Brain microvascular endothelial cell (primary cell): ENCODE measurements at regions not wholly inside any gene's neighbourhood (a gene's known extent, or its start where the extent isn't known, plus 50 kb on each side); places are given as distances from the start of the nearest gene placed in this dataset.

Experiments used
- DNase-seq: peaks from one replicate; pipeline ENCODE4 v3.0.0-alpha.2; 2020
- H3K27ac ChIP-seq: fragments of 250-450 bp; sonication (Bioruptor Pico); 2 replicates; pipeline ENCODE4 v1.5.1; 2020; ENCODE audit warnings: mild to moderate bottlenecking, moderate library complexity
- H3K27me3 ChIP-seq: fragments of 250-450 bp; sonication (Bioruptor Pico); replicated peaks from 2 replicates; pipeline ENCODE4 v1.5.1; 2020; ENCODE audit warnings: mild to moderate bottlenecking
- H3K36me3 ChIP-seq: fragments of 250-450 bp; sonication (Bioruptor Pico); replicated peaks from 2 replicates; pipeline ENCODE4 v1.5.1; 2020; ENCODE audit warnings: mild to moderate bottlenecking
- H3K4me3 ChIP-seq: 2 replicates; pipeline ENCODE4 v1.5.1; 2011; ENCODE audit warnings: low read depth, mild to moderate bottlenecking, control low read depth, low read length, moderate library complexity
- in situ Hi-C: cut with HindIII; loops from 2 replicates; pipeline ENCODE4 v1.10.0; 2017; ENCODE audit warnings: low sequenced_read_pairs, low pct_ligation_motif_present
- TF ChIP-seq, protein P1 (sequence below): IDR thresholded peaks from 2 replicates; pipeline ENCODE4 v1.5.1; 2011; ENCODE audit warnings: low read depth, mild to moderate bottlenecking, moderate library complexity, low read length, control low read depth, inconsistent platforms; ENCODE audit errors: missing control alignments

- TF ChIP-seq, protein P1, sequence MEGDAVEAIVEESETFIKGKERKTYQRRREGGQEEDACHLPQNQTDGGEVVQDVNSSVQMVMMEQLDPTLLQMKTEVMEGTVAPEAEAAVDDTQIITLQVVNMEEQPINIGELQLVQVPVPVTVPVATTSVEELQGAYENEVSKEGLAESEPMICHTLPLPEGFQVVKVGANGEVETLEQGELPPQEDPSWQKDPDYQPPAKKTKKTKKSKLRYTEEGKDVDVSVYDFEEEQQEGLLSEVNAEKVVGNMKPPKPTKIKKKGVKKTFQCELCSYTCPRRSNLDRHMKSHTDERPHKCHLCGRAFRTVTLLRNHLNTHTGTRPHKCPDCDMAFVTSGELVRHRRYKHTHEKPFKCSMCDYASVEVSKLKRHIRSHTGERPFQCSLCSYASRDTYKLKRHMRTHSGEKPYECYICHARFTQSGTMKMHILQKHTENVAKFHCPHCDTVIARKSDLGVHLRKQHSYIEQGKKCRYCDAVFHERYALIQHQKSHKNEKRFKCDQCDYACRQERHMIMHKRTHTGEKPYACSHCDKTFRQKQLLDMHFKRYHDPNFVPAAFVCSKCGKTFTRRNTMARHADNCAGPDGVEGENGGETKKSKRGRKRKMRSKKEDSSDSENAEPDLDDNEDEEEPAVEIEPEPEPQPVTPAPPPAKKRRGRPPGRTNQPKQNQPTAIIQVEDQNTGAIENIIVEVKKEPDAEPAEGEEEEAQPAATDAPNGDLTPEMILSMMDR, result no peak
These were observed 185.2 kb upstream of the OBI1 start for GRCh38 chr13:78844106-78844505.

GRCh38 chr13:78841358-78841963, 182.5 kb upstream of the OBI1 start:
- in situ Hi-C loops, result no loop called here
- Histone ChIP-seq H3K27ac (no peak overlapping the region), H3K36me3 (no peaks in the 10 kb centered on the region), H3K4me3 (no peak overlapping the region), H3K27me3 (no peaks in the 10 kb centered on the region)
- TF ChIP-seq, protein P1, result no peak
- no peak for DNase-seq

More at GRCh38 chr13:78844106-78844505, 185.2 kb upstream of the OBI1 start:
- Histone ChIP-seq H3K27ac (no peak overlapping the region), H3K27me3 (no peaks in the 10 kb centered on the region), H3K4me3 (no peak overlapping the region), H3K36me3 (no peaks in the 10 kb centered on the region)
- no peak for DNase-seq
- in situ Hi-C loops, result no loop called here

DNA sequence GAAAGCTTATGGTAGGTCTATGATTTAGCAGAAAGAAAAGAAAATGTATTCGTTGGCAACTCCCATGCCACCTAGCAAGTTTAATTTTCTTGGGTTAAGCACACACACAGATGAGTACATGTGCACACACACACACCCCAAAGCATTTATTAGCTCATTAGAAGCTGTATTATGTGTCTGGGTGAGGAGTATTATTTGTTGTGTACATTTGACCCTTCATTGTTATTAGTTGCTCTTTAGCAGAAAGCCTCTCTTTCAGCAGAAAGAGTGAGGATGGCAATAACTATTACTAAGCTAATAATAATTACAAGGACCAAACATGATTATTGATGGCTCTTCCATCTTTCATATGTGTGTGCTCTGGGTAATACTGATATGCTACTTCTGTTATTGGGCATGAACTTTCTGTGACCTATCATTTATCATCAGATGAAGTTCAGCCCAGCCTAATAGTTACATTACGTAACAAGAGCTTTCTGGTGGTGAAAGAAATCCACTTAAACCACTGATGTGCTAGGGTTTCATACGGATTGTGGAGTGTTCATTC, 177.4 kb upstream of the OBI1 start:
- H3K27me3 ChIP-seq, result no peaks in the 10 kb centered on the region
- in situ Hi-C loops, result no loop called here
- no peak for DNase-seq
- H3K36me3 ChIP-seq, result no peaks in the 10 kb centered on the region
- H3K27ac ChIP-seq, result no peak overlapping the region
- H3K4me3 ChIP-seq, result no peak overlapping the region
- TF ChIP-seq, protein P1, result no peak

GRCh38 chr13:78832461-78832860, 173.5 kb upstream of the OBI1 start:
- Histone ChIP-seq H3K27ac (no peak overlapping the region), H3K36me3 (no peaks in the 10 kb centered on the region), H3K27me3 (no peaks in the 10 kb centered on the region), H3K4me3 (no peak overlapping the region)
- no peak for DNase-seq
- TF ChIP-seq, protein P1, result no peak
- in situ Hi-C loops, result no loop called here

GRCh38 chr13:78830508-78830907, 171.6 kb upstream of the OBI1 start:
- DNase-seq, result no peak
- Histone ChIP-seq H3K27me3 (no peaks in the 10 kb centered on the region), H3K4me3 (no peak overlapping the region), H3K36me3 (no peaks in the 10 kb centered on the region), H3K27ac (no peak overlapping the region)
- TF ChIP-seq, protein P1, result no peak
- in situ Hi-C loops, result no loop called here

DNA sequence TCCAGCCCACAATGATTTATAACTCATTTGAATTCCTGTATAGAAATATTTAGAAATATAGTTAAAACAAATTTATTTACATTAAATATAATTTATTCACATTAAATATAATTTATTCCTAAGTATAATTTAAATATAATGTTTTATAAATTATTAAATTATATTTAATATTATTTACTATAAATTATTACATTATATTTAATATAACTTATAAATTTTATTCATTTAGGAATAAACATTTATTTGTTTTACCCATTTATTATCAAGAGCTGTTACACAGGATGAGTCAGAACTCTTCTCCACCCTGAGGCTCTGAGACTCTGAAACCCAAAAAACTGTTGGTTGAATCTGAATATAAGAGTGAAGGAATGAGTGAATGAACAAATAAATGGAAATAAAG, 170.9 kb upstream of the OBI1 start:
- TF ChIP-seq, protein P1, result no peak
- in situ Hi-C loops, result no loop called here
- no peak overlapping the region for H3K27ac ChIP-seq

More for the DNA sequence above, 170.9 kb upstream of the OBI1 start:
- Histone ChIP-seq H3K4me3 (no peak overlapping the region), H3K36me3 (no peaks in the 10 kb centered on the region), H3K27me3 (no peaks in the 10 kb centered on the region)
- no peak for DNase-seq
